MV-4-11 (cell line): ENCODE measurements at regions not wholly inside any gene's neighbourhood (a gene's known extent, or its start where the extent isn't known, plus 50 kb on each side); places are given as distances from the start of the nearest gene placed in this dataset.
"Not testable (repeated sequence)": the region's sequence is repeated elsewhere in the genome, so short reads cannot be mapped to it uniquely, and the experiment has no call there.

ENCODE experiments used
- DNase-seq: peaks from one replicate; lab custom pipeline; 2025; lab: John Stamatoyannopoulos, UW

DNA sequence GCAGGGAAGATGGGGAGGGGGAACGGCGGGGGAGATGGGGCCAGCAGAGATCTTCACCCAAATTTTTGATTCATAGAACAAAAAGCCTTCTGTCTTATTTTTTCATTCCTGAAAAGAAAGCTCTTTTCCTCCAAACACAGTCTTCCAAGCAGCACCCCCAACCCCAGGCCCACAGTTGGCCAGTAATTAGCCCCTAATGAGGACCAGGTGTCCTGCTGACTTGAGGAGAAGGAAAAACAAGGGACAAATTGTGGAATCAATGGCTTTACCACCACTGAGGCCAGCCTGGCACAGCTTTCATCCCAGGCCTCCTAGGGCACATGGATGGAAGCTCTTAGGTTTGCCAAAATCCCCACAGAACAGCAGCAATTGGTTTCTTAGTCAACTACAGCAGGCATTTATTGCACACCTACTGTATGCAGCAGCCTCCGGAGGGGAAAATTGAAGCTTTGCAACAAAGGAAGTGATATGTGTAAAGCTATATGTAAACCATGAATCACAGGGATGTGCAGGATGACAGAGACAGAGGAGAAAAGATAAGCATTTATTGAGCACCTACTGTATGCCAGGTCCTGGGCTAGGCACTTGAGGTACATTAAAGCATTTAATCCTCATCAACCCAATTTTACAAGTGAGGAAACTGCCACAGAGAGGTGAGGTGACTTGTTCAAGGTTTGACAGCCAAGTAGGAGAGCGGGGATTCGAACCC lies 199.5 kb downstream of the TBC1D2B start:
- no peak for DNase-seq

DNA sequence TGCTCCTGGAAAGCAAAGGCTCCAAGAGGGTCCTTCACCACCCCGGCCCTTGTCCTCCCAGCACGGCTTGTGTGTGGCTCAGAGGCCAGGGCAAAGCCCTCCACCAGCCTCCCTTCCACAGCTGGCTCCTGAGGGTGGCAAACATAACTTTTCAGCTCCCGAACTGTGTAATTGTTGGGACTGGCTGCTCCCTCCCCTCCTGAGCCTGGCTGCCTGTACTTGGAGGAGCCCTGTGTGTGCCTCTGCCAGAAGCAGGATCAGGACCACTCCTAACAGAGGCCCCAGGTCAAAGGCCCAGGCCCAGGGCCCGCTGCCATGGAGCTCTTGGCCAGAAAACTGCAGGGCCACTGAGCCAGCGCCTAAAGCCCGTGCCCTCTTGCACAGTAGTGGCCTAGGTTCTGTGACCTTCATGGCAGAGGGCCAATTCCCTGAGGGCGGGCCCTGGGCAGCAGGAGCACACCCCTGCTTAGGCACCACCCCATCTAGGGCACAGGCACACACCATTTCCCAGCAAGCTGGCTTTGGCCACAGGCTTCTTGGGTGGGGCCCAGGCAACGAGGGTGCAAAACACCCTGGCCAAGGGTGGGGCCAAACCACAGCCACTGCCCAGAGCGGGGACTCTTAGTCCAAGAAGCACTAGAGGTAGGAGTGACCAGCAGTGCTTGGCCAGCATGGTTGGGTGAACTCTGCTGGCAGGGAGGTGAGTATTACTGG lies 201.2 kb downstream of the TBC1D2B start:
- DNase-seq: not testable (repeated sequence)

- peak; percentile 15 for DNase-seq
Observed at GRCh38 chr15:77875066-77875721, 202.3 kb downstream of the TBC1D2B start.

- DNase-seq: no peak
Observed at GRCh38 chr15:77874063-77874462, 203.4 kb downstream of the TBC1D2B start.

GRCh38 chr15:77872521-77873425 lies 204.7 kb downstream of the TBC1D2B start:
- not testable (repeated sequence) for DNase-seq

GRCh38 chr15:77871852-77872371 lies 205.6 kb downstream of the TBC1D2B start:
- no peak for DNase-seq

DNA sequence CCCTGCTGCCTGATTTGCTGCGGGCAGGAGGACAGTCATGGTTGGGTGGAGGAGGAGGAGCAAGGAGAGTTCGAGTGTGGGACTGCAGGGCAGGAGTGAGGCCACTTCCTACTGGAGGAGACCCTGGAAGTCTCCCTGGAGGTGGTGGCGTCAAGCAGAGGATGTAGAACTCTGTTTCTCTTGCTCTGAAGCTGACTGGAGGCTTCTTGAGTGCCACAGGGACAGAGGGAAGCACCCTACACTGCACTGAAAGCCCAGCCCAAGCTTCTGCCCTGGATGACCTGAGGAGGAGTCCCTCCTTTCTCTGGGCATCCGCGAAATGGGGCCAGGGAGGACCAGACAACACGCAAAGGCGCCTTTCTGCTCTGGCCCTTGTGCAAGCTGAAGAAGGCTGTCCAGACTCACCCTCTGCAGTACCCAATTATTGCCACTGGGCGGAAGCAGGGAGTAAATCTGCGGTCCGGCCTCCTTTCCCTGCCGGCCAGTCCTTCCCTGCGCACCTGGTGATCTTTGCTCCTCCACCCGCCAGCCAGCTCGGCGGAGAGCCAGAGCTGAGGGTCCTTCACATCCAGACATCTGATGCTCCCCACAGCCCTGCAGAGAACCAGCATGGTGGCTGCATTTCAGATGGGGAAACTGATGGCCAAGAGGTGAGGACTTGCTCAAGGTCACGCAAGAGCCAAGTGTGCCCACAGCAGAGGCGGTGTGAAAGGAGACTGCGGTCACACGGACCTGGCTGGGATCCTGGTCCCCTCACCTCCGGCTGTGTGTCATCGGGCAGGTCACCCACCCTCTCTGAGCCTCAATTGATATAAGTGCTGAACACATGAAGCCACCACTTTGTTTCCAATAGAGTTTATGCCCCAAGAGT lies 207.1 kb downstream of the TBC1D2B start:
- DNase-seq: peak; percentile 46

DNA sequence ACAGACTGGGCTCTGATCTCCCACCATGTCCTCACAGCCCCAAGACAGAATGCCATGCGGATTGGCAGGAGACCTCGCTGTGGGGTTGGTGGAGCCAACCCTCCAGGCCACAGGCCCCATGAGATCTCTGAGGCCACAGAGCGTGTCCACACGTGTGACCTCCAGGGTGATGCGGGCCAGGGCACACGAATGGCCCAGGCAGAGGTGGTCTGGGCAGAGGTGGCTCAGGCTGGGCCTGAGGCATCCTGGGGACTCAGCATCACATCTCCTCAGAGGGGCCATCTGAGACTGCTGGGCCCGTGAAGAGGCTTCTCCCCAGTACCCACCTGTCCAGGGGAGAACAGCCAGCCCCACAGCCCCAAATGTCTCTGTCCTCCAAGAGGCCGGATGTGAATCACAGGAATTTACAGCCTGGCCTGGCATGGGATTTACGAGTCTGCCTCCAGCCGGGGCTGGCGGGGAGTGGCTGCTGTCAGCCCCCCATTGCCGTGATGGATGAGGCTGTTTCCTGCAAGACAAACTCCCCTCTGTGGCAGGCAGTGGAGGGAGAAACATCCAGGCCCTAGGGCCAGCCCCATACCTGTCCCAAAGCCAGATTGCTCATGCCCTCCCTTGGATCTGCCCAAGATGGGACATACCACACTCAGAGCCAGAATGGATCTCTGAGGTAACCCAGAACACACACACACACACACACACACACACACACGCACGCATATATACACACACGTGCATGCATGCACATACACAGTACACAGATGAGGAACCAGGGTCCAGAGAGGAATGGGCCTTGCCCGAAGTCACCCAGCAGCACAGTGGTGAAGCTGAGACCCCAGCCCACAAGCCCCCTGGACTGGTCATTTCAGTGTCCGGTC lies 208.3 kb downstream of the TBC1D2B start:
- no peak for DNase-seq

- not testable (repeated sequence) for DNase-seq
Observed at GRCh38 chr15:77868048-77868629, 209.4 kb downstream of the TBC1D2B start.

DNA sequence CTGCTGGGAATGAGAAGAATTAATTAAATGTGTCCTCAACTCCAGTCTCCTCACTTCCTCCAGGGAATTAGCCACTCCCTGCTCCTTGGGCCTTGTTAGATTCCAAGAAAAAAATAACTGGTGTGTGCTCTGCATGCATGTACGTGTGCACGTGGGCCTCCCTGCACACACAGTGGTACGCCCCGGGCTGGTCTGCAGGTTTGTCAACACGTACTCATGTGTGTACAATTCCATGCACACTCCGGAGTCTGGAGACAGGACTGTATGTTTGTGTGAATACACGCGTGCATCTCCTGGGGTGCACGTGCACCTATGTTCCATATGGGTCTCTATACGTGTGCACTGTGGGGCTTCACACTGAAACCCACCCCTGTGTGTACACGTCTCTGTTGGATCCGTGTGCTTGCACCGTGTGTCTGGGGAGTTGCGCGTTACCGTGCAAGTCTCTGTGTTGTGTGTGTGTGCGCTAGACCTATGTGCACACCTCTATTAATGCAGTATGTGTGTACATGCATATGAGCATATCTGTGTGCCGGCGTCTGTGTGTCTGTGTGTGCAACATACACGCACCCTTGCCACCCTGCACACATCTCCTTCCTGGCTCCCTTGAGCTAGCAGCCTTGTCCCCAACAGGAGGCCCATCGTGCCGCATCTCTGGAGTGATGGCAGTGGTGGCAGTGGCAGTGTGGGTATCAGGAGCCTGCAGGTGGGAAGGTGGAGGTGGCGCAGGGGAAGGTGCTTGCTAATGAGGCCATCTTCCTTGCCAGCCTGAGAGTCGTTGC lies 210.1 kb downstream of the TBC1D2B start:
- no peak for DNase-seq

DNA sequence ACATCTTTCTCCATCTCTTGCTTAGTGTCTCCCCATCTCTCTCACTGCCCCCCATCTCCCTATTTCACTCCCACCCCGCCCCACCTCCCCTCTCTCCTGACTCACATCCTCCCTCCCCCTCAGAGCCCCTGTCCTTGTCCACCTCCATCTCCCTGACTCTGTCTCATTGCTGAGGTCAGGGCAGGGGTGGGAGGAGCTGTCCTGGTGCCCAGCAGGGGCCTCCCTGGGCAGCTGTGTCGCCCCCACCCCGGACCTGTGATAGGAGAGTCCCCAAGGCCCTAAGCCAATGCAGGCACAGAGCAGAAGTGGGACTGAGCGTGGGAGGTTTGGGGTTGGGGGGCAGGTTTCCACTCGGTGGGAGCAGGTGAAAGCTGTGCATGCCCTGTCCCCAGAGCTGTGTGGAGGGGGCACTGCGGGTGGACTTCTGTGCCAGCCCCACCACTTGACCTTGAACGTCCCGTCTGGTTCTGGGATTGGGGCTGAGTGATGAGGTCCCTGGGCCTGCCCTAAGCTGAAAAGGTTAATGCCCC lies 210.8 kb downstream of the TBC1D2B start:
- DNase-seq: no peak

DNA sequence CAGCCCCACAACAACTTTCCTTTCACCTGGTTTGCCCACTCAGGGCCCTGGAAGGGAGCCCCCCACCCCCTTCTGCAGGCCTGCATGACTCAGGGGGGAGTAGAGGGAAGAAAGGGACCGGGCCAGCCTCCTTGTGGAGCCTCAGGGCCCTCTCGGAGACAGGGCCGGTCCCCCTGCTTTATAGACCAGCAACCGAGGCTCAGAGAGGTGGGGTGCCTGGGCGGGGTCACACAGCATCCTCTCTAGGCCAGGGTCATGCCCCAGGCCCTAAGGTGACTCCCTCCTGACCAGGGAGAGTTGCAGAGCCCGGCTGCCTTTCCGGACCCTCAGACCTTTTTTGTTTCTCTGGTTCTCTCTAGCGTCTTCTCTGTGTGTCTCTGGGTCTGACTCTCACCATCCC lies 211.3 kb downstream of the TBC1D2B start:
- DNase-seq: no peak

DNA sequence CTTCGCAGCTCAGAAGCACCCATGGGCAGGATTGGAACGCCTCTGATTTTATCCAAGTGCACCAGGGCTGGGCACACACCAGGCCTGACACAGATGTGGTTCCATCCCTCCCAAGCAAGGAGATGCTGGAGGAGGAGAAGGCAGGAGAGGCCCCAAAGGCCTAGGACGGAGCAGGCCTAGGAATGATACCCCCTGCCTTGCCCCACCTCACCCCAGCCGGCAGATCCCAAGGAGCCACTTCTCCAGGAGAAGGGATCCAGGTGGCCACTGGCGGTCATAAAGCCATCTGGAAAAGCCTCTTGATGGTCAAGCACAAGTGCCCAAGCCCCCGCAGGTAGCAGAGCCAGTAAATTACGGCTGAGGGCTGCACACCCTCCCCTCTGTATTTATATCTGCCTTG lies 211.8 kb downstream of the TBC1D2B start:
- no peak for DNase-seq

GRCh38 chr15:77865106-77865610 lies 212.4 kb downstream of the TBC1D2B start:
- no peak for DNase-seq

GRCh38 chr15:77864211-77865105 lies 213.1 kb downstream of the TBC1D2B start:
- no peak for DNase-seq

- no peak for DNase-seq
Observed at GRCh38 chr15:77863491-77864105, 213.9 kb downstream of the TBC1D2B start.
